Right lobe of liver (tissue), 6 donors: ENCODE measurements at regions not wholly inside any gene's neighbourhood (a gene's known extent, or its start where the extent isn't known, plus 50 kb on each side); places are given as distances from the start of the nearest gene placed in this dataset.
A peak's percentile ranks its signal among the peaks of the same experiment; 100 is the strongest.

Experiments used
- ATAC-seq, 4 donors: fragments of 200-7000 bp; cut with Tn5 transposase; one replicate each; pipeline ENCODE4 v1.9.1; 2020; ENCODE audit warnings: mild to moderate bottlenecking in 4 of 4, moderate library complexity in 4 of 4
- DNase-seq, 3 donors: peaks; one replicate each; pipeline ENCODE4 v3.0.0-alpha.2; 2020
- H3K27ac ChIP-seq, 3 donors: fragments of 200-600 bp; one replicate each; pipeline ENCODE4 v1.8.0; 2022
- H3K27me3 ChIP-seq, 2 donors: fragments of 200-600 bp; one replicate each; pipeline ENCODE4 v1.8.0; 2022
- H3K36me3 ChIP-seq, 4 donors: fragments of 200-600 bp; sonication (generic) in 1 of 4; one replicate each; pipeline versions ENCODE4 v1.5.1 to v1.8.0; 2017 to 2022; ENCODE audit warnings: control low read depth in 1 of 4
- H3K4me1 ChIP-seq, 4 donors: fragments of 200-600 bp; sonication (generic) in 1 of 4; one replicate each; pipeline versions ENCODE4 v1.5.1 to v1.8.0; 2017 to 2022; ENCODE audit warnings: control low read depth in 1 of 4
- H3K4me3 ChIP-seq, 3 donors: fragments of 200-600 bp; one replicate each; pipeline ENCODE4 v1.8.0; 2022
- H3K9me3 ChIP-seq, 4 donors: fragments of 200-600 bp; sonication (generic) in 1 of 4; one replicate each; pipeline versions ENCODE4 v1.5.1 to v1.8.0; 2017 to 2022; ENCODE audit warnings: control low read depth in 1 of 4
- POLR2A ChIP-seq: fragments of 450-650 bp; IDR thresholded peaks from one replicate; pipeline ENCODE4 v1.6.1; 2017; ENCODE audit warnings: antibody characterized with exemption, mild to moderate bottlenecking
- WGBS: methylation state at CpG from one replicate; pipeline ENCODE4 v1.1.6; 2018; ENCODE audit warnings: low coverage, low lambda C conversion rate; ENCODE audit not compliant: insufficient coverage; ENCODE audit errors: missing lambda C conversion rate; 5-methylcytosine and 5-hydroxymethylcytosine counted together
- intact Hi-C, 2 donors: fragments of 100-400 bp; cut with DNase I; formaldehyde crosslinking; loops; one replicate each; pipeline versions ENCODE4 v1.11.2 to v1.14.1; 2022
- TF ChIP-seq, protein P1 (sequence below), 4 donors: fragments of 200-600 bp in 3 of 4; fragments of 450-650 bp in 1 of 4; IDR thresholded peaks; one replicate each; pipeline versions ENCODE4 v1.5.1 to v1.8.0; 2016 to 2022; ENCODE audit warnings: antibody characterized with exemption in 4 of 4, mild to moderate bottlenecking in 2 of 4
- donor health status: DM: no; HTN: yes; CAD: no.
- donor health status: DM: no; HTN: no; CAD: no.
- donor health status: DM: no; HTN: no; CAD: no.
- donor health status: DM: no; HTN: yes; CAD: no.
- donor health status: DM: no; HTN: yes; CAD: no.

GRCh38 chr16:65212240-65212639, 90.4 kb upstream of the CDH11 start:
- Histone ChIP-seq H3K36me3 (no peaks in the 10 kb centered on the region), H3K27me3 (no peaks in the 10 kb centered on the region), H3K27ac (no peak overlapping the region), H3K4me1 (no peaks in the 10 kb centered on the region), H3K9me3 (no peaks in the 10 kb centered on the region), H3K4me3 (no peak overlapping the region)
- intact Hi-C loops: no loop called here
- ATAC-seq: no peak
- DNase-seq: no peak
- no peak for TF ChIP-seq POLR2A
- TF ChIP-seq, protein P1, sequence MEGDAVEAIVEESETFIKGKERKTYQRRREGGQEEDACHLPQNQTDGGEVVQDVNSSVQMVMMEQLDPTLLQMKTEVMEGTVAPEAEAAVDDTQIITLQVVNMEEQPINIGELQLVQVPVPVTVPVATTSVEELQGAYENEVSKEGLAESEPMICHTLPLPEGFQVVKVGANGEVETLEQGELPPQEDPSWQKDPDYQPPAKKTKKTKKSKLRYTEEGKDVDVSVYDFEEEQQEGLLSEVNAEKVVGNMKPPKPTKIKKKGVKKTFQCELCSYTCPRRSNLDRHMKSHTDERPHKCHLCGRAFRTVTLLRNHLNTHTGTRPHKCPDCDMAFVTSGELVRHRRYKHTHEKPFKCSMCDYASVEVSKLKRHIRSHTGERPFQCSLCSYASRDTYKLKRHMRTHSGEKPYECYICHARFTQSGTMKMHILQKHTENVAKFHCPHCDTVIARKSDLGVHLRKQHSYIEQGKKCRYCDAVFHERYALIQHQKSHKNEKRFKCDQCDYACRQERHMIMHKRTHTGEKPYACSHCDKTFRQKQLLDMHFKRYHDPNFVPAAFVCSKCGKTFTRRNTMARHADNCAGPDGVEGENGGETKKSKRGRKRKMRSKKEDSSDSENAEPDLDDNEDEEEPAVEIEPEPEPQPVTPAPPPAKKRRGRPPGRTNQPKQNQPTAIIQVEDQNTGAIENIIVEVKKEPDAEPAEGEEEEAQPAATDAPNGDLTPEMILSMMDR (IDR thresholded peaks at IDR 0.05): no peak
- 42% methylated on average over 6 of the region's 6 CpGs for WGBS

- no peak for DNase-seq
- Histone ChIP-seq H3K9me3 (no peaks in the 10 kb centered on the region), H3K36me3 (no peaks in the 10 kb centered on the region), H3K27ac (no peak overlapping the region), H3K4me1 (no peaks in the 10 kb centered on the region), H3K27me3 (no peaks in the 10 kb centered on the region), H3K4me3 (no peak overlapping the region)
- no peak for ATAC-seq
- TF ChIP-seq POLR2A: no peak
- TF ChIP-seq, protein P1 (IDR thresholded peaks at IDR 0.05): no peak
- intact Hi-C loops: no loop called here
- 50% methylated on average over 1 of the region's 1 CpG for WGBS
These were observed 80.6 kb upstream of the CDH11 start for GRCh38 chr16:65202461-65202860.

DNA sequence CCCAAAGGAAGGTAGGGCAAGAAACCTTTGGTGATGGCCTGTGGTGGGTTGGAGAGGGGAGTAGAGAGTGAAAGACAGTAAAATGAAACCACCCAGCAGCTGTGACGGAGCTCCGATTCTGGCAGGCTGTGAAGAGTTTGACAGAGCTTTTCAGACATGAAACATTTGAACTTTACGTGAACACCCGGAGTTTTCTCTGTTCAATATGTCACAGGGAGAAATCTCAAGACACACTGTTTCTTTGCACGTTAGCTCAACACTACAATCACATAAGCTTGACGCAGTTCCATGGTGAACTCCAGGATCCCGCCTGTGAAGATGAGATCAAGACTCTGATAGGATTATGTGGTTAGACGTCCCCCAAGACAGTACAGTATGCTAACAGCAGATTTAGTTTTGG, 79.6 kb upstream of the CDH11 start:
- TF ChIP-seq, protein P1 (IDR thresholded peaks at IDR 0.05): no peak
- no peak for TF ChIP-seq POLR2A
- Histone ChIP-seq H3K27me3 (no peaks in the 10 kb centered on the region), H3K4me3 (no peak overlapping the region), H3K9me3 (no peaks in the 10 kb centered on the region), H3K4me1 (no peaks in the 10 kb centered on the region), H3K36me3 (no peaks in the 10 kb centered on the region), H3K27ac (no peak overlapping the region)
- intact Hi-C loops: no loop called here
- ATAC-seq (no peak), DNase-seq (no peak)
- WGBS: 74% methylated on average over 8 of the region's 8 CpGs

DNA sequence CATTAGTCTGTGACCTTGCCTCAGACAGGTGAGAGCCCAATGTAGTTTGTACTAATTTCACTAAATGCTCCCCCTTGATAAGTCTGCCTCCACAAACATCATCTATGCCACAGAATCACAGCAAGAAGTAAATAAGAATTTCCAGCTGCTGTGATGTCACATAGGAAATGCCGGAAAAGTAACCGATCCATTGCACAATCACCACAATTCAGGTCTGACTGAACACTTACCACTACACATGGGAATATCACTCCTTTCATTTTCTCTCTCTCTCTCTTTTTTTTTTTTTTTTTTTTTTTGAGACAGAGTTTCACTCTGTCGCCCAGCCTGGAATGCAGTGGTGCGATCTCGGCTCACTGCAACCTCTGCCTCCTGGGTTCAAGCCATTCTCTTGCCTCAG, 79.0 kb upstream of the CDH11 start:
- Histone ChIP-seq H3K4me1 (no peaks in the 10 kb centered on the region), H3K27me3 (no peaks in the 10 kb centered on the region), H3K27ac (no peak overlapping the region), H3K4me3 (no peak overlapping the region), H3K9me3 (no peaks in the 10 kb centered on the region), H3K36me3 (no peaks in the 10 kb centered on the region)
- intact Hi-C loops: no loop called here
- no peak for ATAC-seq
- TF ChIP-seq, protein P1 (IDR thresholded peaks at IDR 0.05): no peak
- no peak for TF ChIP-seq POLR2A
- WGBS: 72% methylated on average over 5 of the region's 5 CpGs
- no peak for DNase-seq

- H3K27me3 ChIP-seq: no peaks in the 10 kb centered on the region
- no peaks in the 10 kb centered on the region for H3K36me3 ChIP-seq
- DNase-seq (no peak), ATAC-seq (peak in 2 of 4 donors; percentile 56 to 58)
- intact Hi-C loops: no loop called here
- 49% methylated on average over 5 of the region's 5 CpGs for WGBS
- H3K9me3 ChIP-seq: no peaks in the 10 kb centered on the region
- H3K4me3 ChIP-seq: no peak overlapping the region
- no peak overlapping the region for H3K27ac ChIP-seq
- TF ChIP-seq, protein P1 (IDR thresholded peaks at IDR 0.05): no peak
- no peaks in the 10 kb centered on the region for H3K4me1 ChIP-seq
These were observed 78.4 kb upstream of the CDH11 start for GRCh38 chr16:65200156-65200773.
